Upper lobe of left lung (tissue), 6 donors: ENCODE measurements at regions not wholly inside any gene's neighbourhood (a gene's known extent, or its start where the extent isn't known, plus 50 kb on each side); places are given as distances from the start of the nearest gene placed in this dataset.

Experiments used
- ATAC-seq, 2 donors: fragments of 200-7000 bp; cut with Tn5 transposase; one replicate each; pipeline ENCODE4 v1.9.1; 2022; ENCODE audit warnings: mild to moderate bottlenecking in 2 of 2, moderate library complexity in 2 of 2; ENCODE audit not compliant: low FRiP score in 2 of 2
- DNase-seq, 2 donors: peaks; one replicate each; pipeline ENCODE4 v3.0.0-alpha.2; 2019 to 2020
- H3K27ac ChIP-seq, 4 donors: fragments of 200-600 bp; sonication (generic); one replicate each; pipeline ENCODE4 v1.5.1; 2016 to 2019
- H3K27me3 ChIP-seq, 4 donors: fragments of 200-600 bp; sonication (generic); one replicate each; pipeline ENCODE4 v1.5.1; 2017 to 2019
- H3K36me3 ChIP-seq, 4 donors: fragments of 200-600 bp; sonication (generic); one replicate each; pipeline ENCODE4 v1.5.1; 2016 to 2019
- H3K4me1 ChIP-seq, 4 donors: fragments of 200-600 bp; sonication (generic); one replicate each; pipeline ENCODE4 v1.5.1; 2018 to 2019
- H3K4me3 ChIP-seq, 4 donors: fragments of 200-600 bp; sonication (generic); one replicate each; pipeline ENCODE4 v1.5.1; 2017 to 2019; ENCODE audit warnings: mild to moderate bottlenecking in 2 of 4, moderate library complexity in 1 of 4
- H3K9me3 ChIP-seq, 4 donors: fragments of 200-600 bp; sonication (generic); one replicate each; pipeline ENCODE4 v1.5.1; 2018 to 2019
- EP300 ChIP-seq, 4 donors: sonication (generic); formaldehyde crosslinking; IDR thresholded peaks; one replicate each; pipeline ENCODE4 v1.5.1; 2017; ENCODE audit warnings: antibody characterized with exemption in 4 of 4, control low read depth in 2 of 4
- POLR2A ChIP-seq, 4 donors: fragments of 450-650 bp; IDR thresholded peaks; one replicate each; pipeline ENCODE4 v1.5.1; 2016 to 2017; ENCODE audit warnings: antibody characterized with exemption in 4 of 4, mild to moderate bottlenecking in 2 of 4
- POLR2AphosphoS5 ChIP-seq, 2 donors: sonication (generic); formaldehyde crosslinking; IDR thresholded peaks; one replicate each; pipeline ENCODE4 v1.5.1; 2017; ENCODE audit warnings: antibody characterized with exemption in 2 of 2
- WGBS, 2 donors: methylation state at CpG; one replicate each; pipeline ENCODE4 v1.1.5; 2017 to 2018; 5-methylcytosine and 5-hydroxymethylcytosine counted together
- TF ChIP-seq, protein P1 (sequence below), 6 experiments: fragments of 450-650 bp in 4 of 6; fragments of 200-600 bp in 2 of 6; sonication (generic) in 2 of 6; IDR thresholded peaks; one replicate each; pipeline ENCODE4 v1.5.1; 2016 to 2019; ENCODE audit warnings: antibody characterized with exemption in 6 of 6
- donor health status: DM: no; HTN: no; CAD: no; lungs with moderate emphysema.
- donor health status: DM: no; HTN: yes; CAD: no; lungs with severe emphysema.

DNA sequence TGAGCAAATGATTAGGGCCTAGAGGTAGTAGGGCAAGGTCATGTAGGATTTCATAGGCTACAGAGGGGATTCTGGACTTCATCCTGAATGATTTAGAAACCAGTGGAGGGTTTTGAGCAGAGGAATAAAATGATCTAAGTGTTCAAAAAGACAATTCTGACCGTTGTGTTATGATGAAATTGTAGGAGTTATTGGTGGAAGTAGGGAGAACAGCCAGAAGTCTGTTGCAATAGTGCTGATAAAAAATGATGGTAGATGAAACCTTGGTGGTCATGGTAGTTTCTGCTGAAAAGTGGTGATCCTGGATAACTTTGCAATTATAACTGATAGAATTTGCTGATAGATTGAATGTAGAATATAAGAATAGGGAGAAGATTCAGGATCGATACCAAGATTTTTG lies 60.2 kb downstream of the MID1IP1 start:
- H3K9me3 ChIP-seq = no peaks in the 10 kb centered on the region
- 66 to 73% methylated on average over 2 of the region's 2 CpGs for WGBS, 2 donors
- no peak for TF ChIP-seq POLR2A (IDR thresholded peaks at IDR 0.05)
- TF ChIP-seq POLR2AphosphoS5 (IDR thresholded peaks at IDR 0.05) = no peak
- TF ChIP-seq, protein P1, sequence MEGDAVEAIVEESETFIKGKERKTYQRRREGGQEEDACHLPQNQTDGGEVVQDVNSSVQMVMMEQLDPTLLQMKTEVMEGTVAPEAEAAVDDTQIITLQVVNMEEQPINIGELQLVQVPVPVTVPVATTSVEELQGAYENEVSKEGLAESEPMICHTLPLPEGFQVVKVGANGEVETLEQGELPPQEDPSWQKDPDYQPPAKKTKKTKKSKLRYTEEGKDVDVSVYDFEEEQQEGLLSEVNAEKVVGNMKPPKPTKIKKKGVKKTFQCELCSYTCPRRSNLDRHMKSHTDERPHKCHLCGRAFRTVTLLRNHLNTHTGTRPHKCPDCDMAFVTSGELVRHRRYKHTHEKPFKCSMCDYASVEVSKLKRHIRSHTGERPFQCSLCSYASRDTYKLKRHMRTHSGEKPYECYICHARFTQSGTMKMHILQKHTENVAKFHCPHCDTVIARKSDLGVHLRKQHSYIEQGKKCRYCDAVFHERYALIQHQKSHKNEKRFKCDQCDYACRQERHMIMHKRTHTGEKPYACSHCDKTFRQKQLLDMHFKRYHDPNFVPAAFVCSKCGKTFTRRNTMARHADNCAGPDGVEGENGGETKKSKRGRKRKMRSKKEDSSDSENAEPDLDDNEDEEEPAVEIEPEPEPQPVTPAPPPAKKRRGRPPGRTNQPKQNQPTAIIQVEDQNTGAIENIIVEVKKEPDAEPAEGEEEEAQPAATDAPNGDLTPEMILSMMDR (IDR thresholded peaks at IDR 0.05) = no peak
- TF ChIP-seq EP300 (IDR thresholded peaks at IDR 0.05) = no peak
- H3K36me3 ChIP-seq = no peaks in the 10 kb centered on the region
- no peak overlapping the region for H3K27ac ChIP-seq
- no peaks in the 10 kb centered on the region for H3K27me3 ChIP-seq
- no peaks in the 10 kb centered on the region for H3K4me1 ChIP-seq
- ATAC-seq (peak in 1 of 2 donors; percentile 36), DNase-seq (no peak)
- H3K4me3 ChIP-seq = no peak overlapping the region

DNA sequence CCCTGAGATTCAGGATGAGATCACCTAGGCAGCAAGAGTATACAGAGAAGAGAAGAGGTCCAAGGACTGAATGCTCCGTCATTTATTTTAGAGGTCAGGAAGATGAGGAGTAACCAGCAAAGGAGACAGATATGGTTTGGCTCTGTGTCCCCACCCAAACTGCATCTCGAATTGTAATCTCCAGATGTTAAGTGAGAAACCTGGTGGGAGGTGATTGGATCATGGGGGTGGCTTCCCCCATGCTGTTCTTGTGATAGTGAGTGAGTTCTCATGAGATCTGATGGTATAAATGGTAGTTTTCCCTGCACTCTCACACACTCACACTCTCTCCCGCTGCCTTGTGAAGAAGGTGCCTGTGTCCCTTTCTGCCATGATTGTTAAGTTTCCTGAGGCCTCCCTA lies 60.8 kb downstream of the MID1IP1 start:
- WGBS, 2 donors = 78 to 82% methylated on average over 3 of the region's 3 CpGs
- no peaks in the 10 kb centered on the region for H3K27me3 ChIP-seq
- no peaks in the 10 kb centered on the region for H3K4me1 ChIP-seq
- ATAC-seq (peak in 1 of 2 donors; percentile 39), DNase-seq (no peak)
- H3K36me3 ChIP-seq = no peaks in the 10 kb centered on the region
- no peak overlapping the region for H3K4me3 ChIP-seq
- no peaks in the 10 kb centered on the region for H3K9me3 ChIP-seq
- no peak overlapping the region for H3K27ac ChIP-seq
- TF ChIP-seq POLR2AphosphoS5 (IDR thresholded peaks at IDR 0.05) = no peak

DNA sequence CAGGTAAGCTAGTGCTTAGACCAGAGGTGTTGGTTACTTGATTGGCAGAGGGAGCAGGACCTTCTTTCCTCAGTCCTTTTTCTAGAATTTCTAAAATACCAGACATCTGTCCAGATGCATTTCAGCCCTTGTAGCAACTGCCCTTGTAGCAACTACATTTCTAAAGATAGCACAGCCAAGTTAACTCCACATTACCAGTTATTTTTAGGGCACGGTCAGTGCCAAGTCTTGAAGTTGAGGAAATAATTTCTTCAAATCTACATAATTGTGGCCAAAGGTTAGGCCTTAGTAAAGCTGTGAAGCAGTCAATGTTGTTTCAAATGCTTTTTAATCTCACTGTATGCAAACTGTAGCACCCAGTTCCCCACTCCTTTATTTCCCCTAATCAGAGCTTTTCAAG lies 62.9 kb downstream of the MID1IP1 start:
- Histone ChIP-seq H3K27ac (no peak overlapping the region), H3K9me3 (no peaks in the 10 kb centered on the region), H3K4me3 (no peak overlapping the region), H3K4me1 (no peaks in the 10 kb centered on the region), H3K27me3 (no peaks in the 10 kb centered on the region), H3K36me3 (no peaks in the 10 kb centered on the region)
- DNase-seq (no peak), ATAC-seq (no peak)
- WGBS, 2 donors = 32 to 50% methylated on average over 1 of the region's 1 CpG
- TF ChIP-seq POLR2AphosphoS5 (IDR thresholded peaks at IDR 0.05) = no peak
- TF ChIP-seq POLR2A (IDR thresholded peaks at IDR 0.05) = no peak
- TF ChIP-seq, protein P1 (IDR thresholded peaks at IDR 0.05) = no peak
- TF ChIP-seq EP300 (IDR thresholded peaks at IDR 0.05) = no peak

DNA sequence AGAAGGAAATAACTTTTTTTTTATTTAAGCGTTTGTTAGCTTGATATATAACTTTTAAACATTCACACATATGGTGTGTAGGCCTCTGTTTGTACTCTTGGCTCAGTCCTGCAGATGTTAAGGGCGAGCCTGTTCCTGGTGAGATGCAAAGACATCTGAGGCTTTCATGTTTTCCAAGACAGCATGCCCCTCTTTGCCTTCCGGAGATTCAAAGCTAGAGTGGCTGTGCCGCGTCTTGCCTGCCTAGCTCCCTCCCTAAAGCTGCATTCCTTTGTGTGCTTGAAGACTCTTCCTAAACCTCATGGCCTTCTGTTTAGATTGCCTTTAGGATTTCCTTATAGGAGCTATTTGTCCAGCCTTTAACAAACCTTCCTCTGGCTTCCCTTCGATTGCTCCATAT lies 67.1 kb downstream of the MID1IP1 start:
- ATAC-seq (no peak), DNase-seq (no peak)
- H3K4me3 ChIP-seq = no peak overlapping the region
- no peaks in the 10 kb centered on the region for H3K36me3 ChIP-seq
- no peaks in the 10 kb centered on the region for H3K9me3 ChIP-seq
- TF ChIP-seq EP300 (IDR thresholded peaks at IDR 0.05) = no peak
- TF ChIP-seq, protein P1 (IDR thresholded peaks at IDR 0.05) = no peak
- H3K27ac ChIP-seq = peak overlapping the region in 2 of 4 donors; percentile 30 to 58
- no peaks in the 10 kb centered on the region for H3K27me3 ChIP-seq
- 76 to 84% methylated on average over 4 to 6 of the region's 6 CpGs for whole genome bisulfite sequencing, 2 donors
- peaks cover 0 to 4% (median 0%) of the 10 kb centered on the region in 4 donors for H3K4me1 ChIP-seq

DNA sequence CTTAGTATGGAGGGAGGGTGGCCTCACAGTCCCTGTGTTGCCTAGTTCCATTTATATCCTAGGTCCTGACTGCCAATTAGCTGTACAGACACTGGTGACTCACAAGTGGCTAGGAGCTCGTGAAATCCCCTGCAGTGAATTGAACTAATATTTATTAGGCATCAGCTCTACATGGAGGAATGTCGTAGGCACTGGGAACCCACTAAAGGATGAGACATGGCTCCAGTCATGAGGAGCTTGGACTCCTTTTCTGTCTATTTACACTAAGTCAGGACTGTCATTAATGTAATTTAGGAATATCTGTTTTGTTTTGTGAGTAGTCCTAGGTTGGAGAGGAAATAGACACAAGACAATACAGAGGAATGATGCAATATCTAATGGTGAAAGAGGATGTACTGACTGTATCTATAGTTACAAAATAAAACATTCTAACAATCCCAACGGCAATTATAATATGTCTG lies 67.7 kb downstream of the MID1IP1 start:
- H3K36me3 ChIP-seq = no peaks in the 10 kb centered on the region
- DNase-seq = no peak
- H3K4me3 ChIP-seq = no peak overlapping the region
- no peaks in the 10 kb centered on the region for H3K9me3 ChIP-seq
- no peaks in the 10 kb centered on the region for H3K27me3 ChIP-seq
- peak overlapping the region in 2 of 4 donors; percentile 30 to 58 for H3K27ac ChIP-seq
- peaks cover 0 to 4% (median 0%) of the 10 kb centered on the region in 4 donors for H3K4me1 ChIP-seq
- no peak for TF ChIP-seq EP300 (IDR thresholded peaks at IDR 0.05)
- WGBS, 2 donors = 35 to 48% methylated on average over 2 to 3 of the region's 3 CpGs
- peak; percentile 32 to 92 for ATAC-seq

DNA sequence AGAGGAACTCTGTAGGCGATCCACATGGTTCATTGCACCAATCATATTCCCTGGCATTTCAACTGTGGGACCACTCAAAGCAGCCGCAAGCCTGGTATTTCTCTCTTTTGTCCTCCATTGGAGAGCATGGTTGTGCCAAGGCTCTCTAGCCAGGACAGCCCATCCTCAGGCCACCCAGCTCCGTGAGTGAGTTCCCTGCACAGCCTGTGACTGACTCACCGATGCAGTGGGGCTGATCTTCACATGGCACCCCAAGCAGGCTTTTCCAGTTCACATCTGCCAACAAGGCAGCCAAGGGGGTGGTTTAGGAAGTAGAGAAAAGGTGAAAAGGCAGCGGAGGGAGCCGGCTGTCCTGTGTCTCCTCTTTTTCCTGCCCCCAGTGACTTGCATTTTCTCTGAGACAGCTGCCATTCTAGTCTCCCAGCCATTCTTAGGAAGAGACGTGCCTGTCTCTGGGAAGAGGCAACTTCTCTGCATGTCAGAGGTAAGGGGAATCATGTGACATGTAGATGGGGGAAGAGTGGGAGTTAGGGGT lies 69.2 kb downstream of the MID1IP1 start:
- Histone ChIP-seq H3K27me3 (no peaks in the 10 kb centered on the region), H3K9me3 (no peaks in the 10 kb centered on the region), H3K36me3 (no peaks in the 10 kb centered on the region), H3K27ac (peak overlapping the region in 1 of 4 donors; percentile 7), H3K4me1 (peaks cover 0 to 4% (median 0%) of the 10 kb centered on the region in 4 donors), H3K4me3 (no peak overlapping the region)
- TF ChIP-seq EP300 (IDR thresholded peaks at IDR 0.05) (no peak), POLR2A (IDR thresholded peaks at IDR 0.05) (no peak), POLR2AphosphoS5 (IDR thresholded peaks at IDR 0.05) (no peak)
- TF ChIP-seq, protein P1 (IDR thresholded peaks at IDR 0.05) = no peak
- ATAC-seq (peak; percentile 18 to 41), DNase-seq (no peak)
- WGBS, 2 donors = 57 to 66% methylated on average over 5 to 7 of the region's 7 CpGs
